SK-MEL-5 (cell line): ENCODE measurements at regions not wholly inside any gene's neighbourhood (a gene's known extent, or its start where the extent isn't known, plus 50 kb on each side); places are given as distances from the start of the nearest gene placed in this dataset.
"Not testable (repeated sequence)": the region's sequence is repeated elsewhere in the genome, so short reads cannot be mapped to it uniquely, and the experiment has no call there.

ENCODE experiments used
- DNase-seq: peaks from one replicate; pipeline ENCODE4 v3.0.0-alpha.2; 2016; ENCODE audit warnings: low read depth, low spot score
- in situ Hi-C: cut with HindIII; loops from 2 replicates; pipeline ENCODE4 v1.10.0; 2016; ENCODE audit warnings: low sequenced_read_pairs, high pct_unique_total_duplicates, low pct_unique_long_range_greater_than_20kb

GRCh38 chr1:83129107-83129506 is 869.8 kb downstream of the TTLL7 start:
- in situ Hi-C loops = no loop called here
- no peak for DNase-seq

- DNase-seq = no peak
- in situ Hi-C loops = no loop called here
Measured at GRCh38 chr1:83125456-83125855, 873.5 kb downstream of the TTLL7 start.

DNA sequence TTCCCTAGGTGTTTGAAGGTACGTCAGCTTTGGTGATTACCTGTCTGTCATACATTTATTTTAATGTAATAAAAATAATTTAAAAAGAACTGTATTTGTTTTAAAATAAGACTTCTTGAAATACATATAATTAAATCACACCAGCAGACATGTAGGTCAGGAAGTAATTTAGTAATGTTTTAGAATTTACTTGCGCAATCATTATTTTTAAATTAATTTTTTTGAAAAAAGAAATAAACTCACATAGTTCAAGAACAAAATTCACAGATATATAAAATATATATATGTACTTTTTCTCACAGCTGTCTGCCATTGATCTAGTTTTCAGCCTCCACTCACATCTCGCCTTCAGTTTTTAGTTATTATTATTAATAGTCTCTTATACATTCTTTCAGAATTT is 875.9 kb downstream of the TTLL7 start:
- in situ Hi-C loops = no loop called here

GRCh38 chr1:83118472-83118871 is 880.5 kb downstream of the TTLL7 start:
- no peak for DNase-seq
- in situ Hi-C loops = no loop called here

More for the DNA sequence above, 875.9 kb downstream of the TTLL7 start:
- no peak for DNase-seq

GRCh38 chr1:83117030-83117429 is 881.9 kb downstream of the TTLL7 start:
- in situ Hi-C loops, DNase-seq: not testable (repeated sequence)

DNA sequence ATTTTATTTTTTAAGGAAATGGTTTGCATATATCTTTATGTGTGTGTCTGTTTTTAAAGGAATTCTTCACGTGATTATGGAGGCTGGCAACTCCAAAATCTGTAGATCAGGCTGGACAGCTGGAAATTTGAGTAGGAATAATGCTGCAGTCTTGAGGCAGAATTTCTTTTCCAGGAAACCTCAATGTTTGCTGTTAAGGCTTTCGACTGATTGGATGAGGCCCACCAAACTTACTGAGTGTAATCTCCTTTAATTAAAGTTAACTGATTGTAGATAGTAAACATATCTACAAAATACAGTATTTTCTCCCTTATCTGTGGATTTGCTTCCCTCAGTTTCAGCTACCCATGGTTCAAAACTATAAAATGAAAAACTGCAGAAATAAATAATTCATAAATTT is 883.1 kb downstream of the TTLL7 start:
- DNase-seq = no peak

GRCh38 chr1:83114136-83114834 is 884.6 kb downstream of the TTLL7 start:
- in situ Hi-C loops = no loop called here

More for the DNA sequence above, 883.1 kb downstream of the TTLL7 start:
- in situ Hi-C loops = no loop called here

GRCh38 chr1:83113652-83114051 is 885.3 kb downstream of the TTLL7 start:
- DNase-seq = no peak
- in situ Hi-C loops = no loop called here

More at GRCh38 chr1:83114136-83114834, 884.6 kb downstream of the TTLL7 start:
- no peak for DNase-seq

GRCh38 chr1:83112248-83112885 is 886.6 kb downstream of the TTLL7 start:
- in situ Hi-C loops = no loop called here
- no peak for DNase-seq

- in situ Hi-C loops = no loop called here
- DNase-seq = no peak
Measured at GRCh38 chr1:83110156-83110555, 888.8 kb downstream of the TTLL7 start.

DNA sequence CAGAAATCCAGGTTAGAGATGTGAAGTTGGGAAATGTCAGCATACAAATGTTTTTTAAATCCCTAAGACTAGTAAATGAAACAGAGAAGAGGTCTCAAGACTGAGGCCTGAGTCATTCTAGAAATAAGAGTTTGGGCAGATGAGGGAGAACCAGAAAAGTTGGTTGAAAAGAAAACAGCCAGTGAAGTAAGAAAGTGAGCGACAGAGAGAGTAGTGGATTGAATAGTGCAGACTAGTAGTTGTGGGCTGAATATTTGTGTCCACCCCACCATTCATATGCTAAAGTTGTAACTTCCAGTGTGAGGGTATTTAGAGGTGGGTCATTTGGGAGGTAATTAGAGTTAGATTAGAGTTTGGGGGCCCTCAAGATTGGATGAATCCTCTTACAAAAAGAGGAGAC is 889.2 kb downstream of the TTLL7 start:
- in situ Hi-C loops = no loop called here
- no peak for DNase-seq

DNA sequence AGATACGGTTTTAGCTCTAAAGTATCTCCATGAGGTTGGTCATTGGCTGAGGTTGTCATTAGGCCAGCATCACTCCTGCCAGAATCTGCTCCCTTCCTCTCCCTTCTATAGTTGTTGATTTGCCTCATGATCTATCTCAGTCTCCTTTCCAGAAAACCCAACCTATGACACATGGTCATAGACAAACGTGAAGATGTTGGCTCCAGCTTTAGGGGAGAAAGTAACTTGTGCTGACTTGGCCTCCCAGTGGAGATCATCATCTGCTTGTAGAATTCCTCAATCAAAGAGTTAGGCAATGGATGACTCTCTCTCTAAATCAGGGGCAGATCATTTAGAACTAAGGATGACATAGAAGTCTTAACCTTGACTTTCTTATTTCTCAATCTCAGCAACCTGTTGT is 894.4 kb downstream of the TTLL7 start:
- in situ Hi-C loops = no loop called here
- DNase-seq = no peak

DNA sequence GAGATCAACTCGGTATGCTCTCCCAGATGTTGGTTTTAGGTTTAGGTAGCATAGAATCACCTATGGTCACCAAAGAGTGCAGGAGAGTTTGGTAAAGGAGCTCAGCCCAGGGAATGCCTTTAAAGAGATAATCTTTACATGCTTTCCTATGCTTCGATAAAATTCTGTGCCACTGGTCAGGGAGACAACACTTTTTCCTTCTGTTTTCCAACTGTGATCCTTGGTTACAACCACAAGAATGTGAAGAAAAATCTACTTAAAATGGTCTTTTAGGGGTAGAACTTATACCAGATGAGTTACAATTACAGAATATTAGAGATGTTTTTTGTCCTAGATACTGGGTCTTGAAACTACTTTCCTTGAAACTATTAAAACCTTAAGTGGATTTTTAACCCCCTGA is 895.6 kb downstream of the TTLL7 start:
- in situ Hi-C loops = no loop called here
- DNase-seq = no peak

DNA sequence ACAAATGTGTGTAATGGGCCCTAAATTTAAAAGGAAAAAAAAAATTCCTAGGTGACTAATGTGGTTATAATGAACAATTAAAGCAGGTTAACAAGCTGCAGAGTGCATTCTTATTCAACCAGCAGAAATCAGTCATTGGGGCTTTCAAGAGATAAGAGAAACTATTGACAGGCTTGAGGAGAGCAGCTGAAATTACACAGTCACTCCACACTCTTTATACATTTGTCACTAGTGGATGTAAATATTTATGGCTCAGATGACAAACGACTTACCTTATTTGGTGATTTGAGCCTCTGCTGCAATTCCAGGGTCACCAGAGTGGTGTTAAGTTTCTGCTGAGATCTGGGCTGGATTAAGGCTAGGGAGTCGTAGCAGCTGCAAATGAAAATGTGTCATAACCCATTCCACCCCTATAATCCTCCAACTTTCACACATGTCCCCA is 896.3 kb downstream of the TTLL7 start:
- no peak for DNase-seq
- in situ Hi-C loops = no loop called here

GRCh38 chr1:83101406-83101805 is 897.5 kb downstream of the TTLL7 start:
- in situ Hi-C loops = no loop called here
- no peak for DNase-seq

- no peak for DNase-seq
- in situ Hi-C loops = no loop called here
Measured at GRCh38 chr1:83100133-83100532, 898.8 kb downstream of the TTLL7 start.

DNA sequence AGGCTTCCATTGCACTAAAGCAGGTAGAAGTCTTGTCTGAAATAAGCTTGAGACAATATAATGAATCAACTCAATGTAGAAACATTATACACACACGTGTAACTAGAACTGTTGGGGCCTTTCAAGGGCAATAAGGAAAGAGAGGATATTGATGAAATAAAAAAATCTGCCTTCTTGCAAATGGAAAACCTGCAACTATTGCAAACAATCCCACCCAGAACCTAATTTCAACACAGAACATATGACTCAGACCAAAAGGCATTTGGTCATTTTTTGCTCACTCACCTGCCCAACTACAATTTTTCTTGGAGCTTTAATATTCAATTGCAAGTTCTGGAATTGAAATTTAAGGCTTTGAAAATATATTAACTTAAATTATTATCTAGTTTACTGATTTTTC is 900.1 kb downstream of the TTLL7 start:
- in situ Hi-C loops = no loop called here
- DNase-seq = no peak

DNA sequence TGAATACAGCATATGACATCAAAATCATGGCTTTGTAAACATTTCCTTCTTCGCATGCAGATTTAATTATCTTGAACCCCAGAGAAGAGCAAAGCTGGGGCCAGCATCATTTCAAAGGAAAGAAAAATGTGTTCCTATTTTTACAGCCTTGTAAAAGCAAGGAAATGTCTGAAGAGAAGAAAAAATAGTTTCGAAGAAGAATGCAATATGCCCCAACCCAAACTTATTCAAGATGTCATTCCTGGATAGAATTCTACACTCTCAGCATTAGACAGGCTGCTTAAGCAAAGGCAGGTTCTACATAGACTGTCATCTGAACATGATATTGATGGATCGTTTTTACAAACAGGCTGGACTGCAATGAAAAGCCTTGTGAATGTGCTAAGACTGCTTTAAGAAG is 900.8 kb downstream of the TTLL7 start:
- in situ Hi-C loops = no loop called here
- no peak for DNase-seq

- DNase-seq = no peak
- in situ Hi-C loops = no loop called here
Measured at GRCh38 chr1:83097715-83098114, 901.2 kb downstream of the TTLL7 start.
